ENCODE measurements at regions not wholly inside any gene's neighbourhood (a gene's known extent, or its start where the extent isn't known, plus 50 kb on each side); places are given as distances from the start of the nearest gene placed in this dataset.

DNA sequence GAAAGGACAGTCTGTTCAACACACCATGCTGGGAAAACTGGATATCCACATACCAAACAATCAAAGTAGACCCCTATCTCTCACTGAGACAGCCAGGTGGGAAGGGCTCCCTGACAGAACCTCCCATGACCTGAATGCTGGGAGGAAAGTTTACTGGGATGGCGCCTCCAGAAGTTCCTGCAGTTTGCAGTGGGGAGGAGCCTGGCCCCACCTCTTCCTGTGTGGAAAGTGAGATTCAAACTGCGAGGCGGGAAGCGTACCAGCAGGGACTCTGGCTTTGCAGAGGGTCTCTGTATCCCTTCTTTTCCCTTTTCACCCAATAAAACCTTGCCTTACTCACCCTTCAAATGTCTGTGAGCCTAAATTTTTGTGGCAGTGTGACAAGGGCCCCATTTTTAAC, 190.7 kb downstream of the HHIPL2 start:
- TF ChIP-seq, protein P1, sequence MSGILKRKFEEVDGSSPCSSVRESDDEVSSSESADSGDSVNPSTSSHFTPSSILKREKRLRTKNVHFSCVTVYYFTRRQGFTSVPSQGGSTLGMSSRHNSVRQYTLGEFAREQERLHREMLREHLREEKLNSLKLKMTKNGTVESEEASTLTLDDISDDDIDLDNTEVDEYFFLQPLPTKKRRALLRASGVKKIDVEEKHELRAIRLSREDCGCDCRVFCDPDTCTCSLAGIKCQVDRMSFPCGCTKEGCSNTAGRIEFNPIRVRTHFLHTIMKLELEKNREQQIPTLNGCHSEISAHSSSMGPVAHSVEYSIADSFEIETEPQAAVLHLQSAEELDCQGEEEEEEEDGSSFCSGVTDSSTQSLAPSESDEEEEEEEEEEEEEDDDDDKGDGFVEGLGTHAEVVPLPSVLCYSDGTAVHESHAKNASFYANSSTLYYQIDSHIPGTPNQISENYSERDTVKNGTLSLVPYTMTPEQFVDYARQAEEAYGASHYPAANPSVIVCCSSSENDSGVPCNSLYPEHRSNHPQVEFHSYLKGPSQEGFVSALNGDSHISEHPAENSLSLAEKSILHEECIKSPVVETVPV (CRISPR knock-in tag; IDR thresholded peaks at IDR 0.05) = no peak
- no peak for TF ChIP-seq OSR1 (CRISPR knock-in tag; IDR thresholded peaks at IDR 0.05)
- TF ChIP-seq ZNF8 (CRISPR knock-in tag; IDR thresholded peaks at IDR 0.05) = no peak
- TF ChIP-seq ZFP30 (CRISPR knock-in tag; IDR thresholded peaks at IDR 0.05) = no peak
- no peak for ATAC-seq

DNA sequence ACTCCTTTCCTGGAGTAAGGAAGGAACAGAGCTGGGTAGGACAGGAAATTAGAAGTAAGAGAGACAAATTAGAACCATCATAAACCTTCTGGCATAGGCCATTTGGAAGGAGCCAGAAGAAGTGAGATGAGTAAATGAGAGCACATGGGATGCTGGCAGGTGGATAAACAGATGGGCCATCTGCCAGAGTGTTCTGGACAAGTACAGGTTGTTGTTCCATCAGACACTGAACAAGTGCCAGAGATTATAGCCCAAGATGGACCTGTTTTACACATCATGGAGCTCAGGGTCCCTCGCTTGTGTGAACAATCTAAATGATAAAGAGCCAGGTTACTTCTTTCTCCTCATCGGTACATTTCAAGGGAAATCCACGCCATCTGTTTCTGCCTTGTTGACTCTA, 200.3 kb downstream of the HHIPL2 start:
- no peak for ATAC-seq
- TF ChIP-seq, protein P2, sequence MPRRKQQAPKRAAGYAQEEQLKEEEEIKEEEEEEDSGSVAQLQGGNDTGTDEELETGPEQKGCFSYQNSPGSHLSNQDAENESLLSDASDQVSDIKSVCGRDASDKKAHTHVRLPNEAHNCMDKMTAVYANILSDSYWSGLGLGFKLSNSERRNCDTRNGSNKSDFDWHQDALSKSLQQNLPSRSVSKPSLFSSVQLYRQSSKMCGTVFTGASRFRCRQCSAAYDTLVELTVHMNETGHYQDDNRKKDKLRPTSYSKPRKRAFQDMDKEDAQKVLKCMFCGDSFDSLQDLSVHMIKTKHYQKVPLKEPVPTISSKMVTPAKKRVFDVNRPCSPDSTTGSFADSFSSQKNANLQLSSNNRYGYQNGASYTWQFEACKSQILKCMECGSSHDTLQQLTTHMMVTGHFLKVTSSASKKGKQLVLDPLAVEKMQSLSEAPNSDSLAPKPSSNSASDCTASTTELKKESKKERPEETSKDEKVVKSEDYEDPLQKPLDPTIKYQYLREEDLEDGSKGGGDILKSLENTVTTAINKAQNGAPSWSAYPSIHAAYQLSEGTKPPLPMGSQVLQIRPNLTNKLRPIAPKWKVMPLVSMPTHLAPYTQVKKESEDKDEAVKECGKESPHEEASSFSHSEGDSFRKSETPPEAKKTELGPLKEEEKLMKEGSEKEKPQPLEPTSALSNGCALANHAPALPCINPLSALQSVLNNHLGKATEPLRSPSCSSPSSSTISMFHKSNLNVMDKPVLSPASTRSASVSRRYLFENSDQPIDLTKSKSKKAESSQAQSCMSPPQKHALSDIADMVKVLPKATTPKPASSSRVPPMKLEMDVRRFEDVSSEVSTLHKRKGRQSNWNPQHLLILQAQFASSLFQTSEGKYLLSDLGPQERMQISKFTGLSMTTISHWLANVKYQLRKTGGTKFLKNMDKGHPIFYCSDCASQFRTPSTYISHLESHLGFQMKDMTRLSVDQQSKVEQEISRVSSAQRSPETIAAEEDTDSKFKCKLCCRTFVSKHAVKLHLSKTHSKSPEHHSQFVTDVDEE (CRISPR knock-in tag; IDR thresholded peaks at IDR 0.05) = 0 out of 2 replicates have a peak, but pooled peaks have one; percentile 28
- TF ChIP-seq, protein P3, sequence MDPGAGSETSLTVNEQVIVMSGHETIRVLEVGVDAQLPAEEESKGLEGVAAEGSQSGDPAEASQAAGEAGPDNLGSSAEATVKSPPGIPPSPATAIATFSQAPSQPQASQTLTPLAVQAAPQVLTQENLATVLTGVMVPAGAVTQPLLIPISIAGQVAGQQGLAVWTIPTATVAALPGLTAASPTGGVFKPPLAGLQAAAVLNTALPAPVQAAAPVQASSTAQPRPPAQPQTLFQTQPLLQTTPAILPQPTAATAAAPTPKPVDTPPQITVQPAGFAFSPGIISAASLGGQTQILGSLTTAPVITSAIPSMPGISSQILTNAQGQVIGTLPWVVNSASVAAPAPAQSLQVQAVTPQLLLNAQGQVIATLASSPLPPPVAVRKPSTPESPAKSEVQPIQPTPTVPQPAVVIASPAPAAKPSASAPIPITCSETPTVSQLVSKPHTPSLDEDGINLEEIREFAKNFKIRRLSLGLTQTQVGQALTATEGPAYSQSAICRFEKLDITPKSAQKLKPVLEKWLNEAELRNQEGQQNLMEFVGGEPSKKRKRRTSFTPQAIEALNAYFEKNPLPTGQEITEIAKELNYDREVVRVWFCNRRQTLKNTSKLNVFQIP (CRISPR knock-in tag; IDR thresholded peaks at IDR 0.05; ENCODE audit: borderline replicate concordance, low read depth) = no peak
- TF ChIP-seq ZFP3 (CRISPR knock-in tag; IDR thresholded peaks at IDR 0.05) = no peak
- no peak for TF ChIP-seq ZNF8 (CRISPR knock-in tag; IDR thresholded peaks at IDR 0.05)
- peak; percentile 36; the same call in 1 of the 2 replicates for TF ChIP-seq SNAI2 (CRISPR knock-in tag; IDR thresholded peaks at IDR 0.05)
- peak; percentile 50; the same call in 1 of the 2 replicates for TF ChIP-seq TCF4 (CRISPR knock-in tag; IDR thresholded peaks at IDR 0.05; ENCODE audit: borderline replicate concordance)

DNA sequence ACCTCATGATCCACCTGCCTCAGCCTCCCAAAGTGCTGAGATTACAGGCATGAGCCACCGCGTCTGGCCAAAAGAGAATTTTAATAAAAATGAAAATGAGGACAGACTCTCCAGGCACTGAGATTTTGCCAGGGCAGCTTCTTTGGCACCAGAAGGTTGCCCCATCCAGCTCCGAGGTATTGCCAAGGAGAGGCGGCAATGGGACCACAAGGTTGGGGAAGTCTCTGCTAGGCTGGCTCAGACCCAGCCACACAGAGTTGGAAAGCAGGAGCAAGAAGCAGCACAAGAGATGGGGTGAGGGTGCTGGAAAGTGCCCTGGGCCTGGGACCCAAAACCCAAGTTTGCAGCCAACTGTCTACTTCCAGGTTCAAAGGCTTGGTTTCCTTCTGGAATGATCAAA, 200.9 kb downstream of the HHIPL2 start:
- no peak for ATAC-seq
- TF ChIP-seq TOX (CRISPR knock-in tag; IDR thresholded peaks at IDR 0.05; ENCODE audit: borderline replicate concordance) = no peak
- TF ChIP-seq ARNTL (CRISPR knock-in tag; IDR thresholded peaks at IDR 0.05; ENCODE audit: borderline replicate concordance, low read depth) = no peak
- TF ChIP-seq, protein P2 (CRISPR knock-in tag; IDR thresholded peaks at IDR 0.05) = no peak
- no peak for TF ChIP-seq ZNF565 (CRISPR knock-in tag; conservative IDR thresholded peaks at IDR 0.05; ENCODE audit: low read depth)
- no peak for TF ChIP-seq ISL1 (CRISPR knock-in tag; IDR thresholded peaks at IDR 0.05)
- TF ChIP-seq ZC3H10 (CRISPR knock-in tag; IDR thresholded peaks at IDR 0.05) = no peak
- TF ChIP-seq ZFP3 (CRISPR knock-in tag; IDR thresholded peaks at IDR 0.05) = no peak
- no peak for TF ChIP-seq ZNF70 (CRISPR knock-in tag; IDR thresholded peaks at IDR 0.05)
- TF ChIP-seq RARB (CRISPR knock-in tag; IDR thresholded peaks at IDR 0.05) = no peak
- no peak for TF ChIP-seq TCF4 (CRISPR knock-in tag; IDR thresholded peaks at IDR 0.05; ENCODE audit: borderline replicate concordance)
- TF ChIP-seq SNAI2 (CRISPR knock-in tag; IDR thresholded peaks at IDR 0.05) = no peak
- TF ChIP-seq CSDC2 (CRISPR knock-in tag; IDR thresholded peaks at IDR 0.05) = no peak
- TF ChIP-seq GLIS3 (CRISPR knock-in tag; IDR thresholded peaks at IDR 0.05) = no peak
- TF ChIP-seq, protein P3 (CRISPR knock-in tag; IDR thresholded peaks at IDR 0.05; ENCODE audit: borderline replicate concordance, low read depth) = no peak
- no peak for TF ChIP-seq ZNF8 (CRISPR knock-in tag; IDR thresholded peaks at IDR 0.05)
- TF ChIP-seq, protein P4, sequence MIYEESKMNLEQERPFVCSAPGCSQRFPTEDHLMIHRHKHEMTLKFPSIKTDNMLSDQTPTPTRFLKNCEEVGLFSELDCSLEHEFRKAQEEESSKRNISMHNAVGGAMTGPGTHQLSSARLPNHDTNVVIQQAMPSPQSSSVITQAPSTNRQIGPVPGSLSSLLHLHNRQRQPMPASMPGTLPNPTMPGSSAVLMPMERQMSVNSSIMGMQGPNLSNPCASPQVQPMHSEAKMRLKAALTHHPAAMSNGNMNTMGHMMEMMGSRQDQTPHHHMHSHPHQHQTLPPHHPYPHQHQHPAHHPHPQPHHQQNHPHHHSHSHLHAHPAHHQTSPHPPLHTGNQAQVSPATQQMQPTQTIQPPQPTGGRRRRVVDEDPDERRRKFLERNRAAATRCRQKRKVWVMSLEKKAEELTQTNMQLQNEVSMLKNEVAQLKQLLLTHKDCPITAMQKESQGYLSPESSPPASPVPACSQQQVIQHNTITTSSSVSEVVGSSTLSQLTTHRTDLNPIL (CRISPR knock-in tag; IDR thresholded peaks at IDR 0.05; ENCODE audit: low read depth) = no peak
- no peak for TF ChIP-seq BACH2 (CRISPR knock-in tag; IDR thresholded peaks at IDR 0.05; ENCODE audit: borderline replicate concordance)
- no peak for TF ChIP-seq ESRRG (CRISPR knock-in tag; IDR thresholded peaks at IDR 0.05)

Measured in SK-N-SH treated with all-trans-retinoic acid at 6 μM for 48 hours (cell line).